Loucy (cell line): ENCODE measurements at regions not wholly inside any gene's neighbourhood (a gene's known extent, or its start where the extent isn't known, plus 50 kb on each side); places are given as distances from the start of the nearest gene placed in this dataset.

ENCODE experiments used
- CTCF ChIP-seq: fragments of 200-600 bp; sonication (generic); conservative IDR thresholded peaks from 2 replicates; pipeline ENCODE4 v1.5.1; 2014; ENCODE audit warnings: mild to moderate bottlenecking, antibody characterized with exemption, low read length
- EZH2phosphoT487 ChIP-seq: fragments of 200-600 bp; IDR thresholded peaks from 2 replicates; pipeline ENCODE4 v1.6.1; 2018; ENCODE audit warnings: antibody characterized with exemption, mild to moderate bottlenecking, moderate library complexity, borderline replicate concordance

- no peak; the same call in 1 of the 2 replicates for TF ChIP-seq EZH2phosphoT487
- TF ChIP-seq CTCF = no peak
Observed at GRCh38 chr3:102827386-102827785, 392.6 kb downstream of the ZPLD1 start.
